Heart left ventricle (tissue), 13 donors: ENCODE measurements at regions not wholly inside any gene's neighbourhood (a gene's known extent, or its start where the extent isn't known, plus 50 kb on each side); places are given as distances from the start of the nearest gene placed in this dataset.

Experiments
- POLR2A ChIP-seq, 2 donors: fragments of 450-650 bp; IDR thresholded peaks; one replicate each; pipeline ENCODE4 v1.6.1; 2017; ENCODE audit warnings: antibody characterized with exemption in 2 of 2, mild to moderate bottlenecking in 2 of 2, moderate library complexity in 2 of 2
- TF ChIP-seq, protein P1 (sequence below), 12 donors: fragments of 200-600 bp; sonication (generic) in 4 of 12; IDR thresholded peaks; one replicate each; pipeline versions ENCODE4 v1.5.0 to v1.8.0; 2018 to 2022; ENCODE audit warnings: antibody characterized with exemption in 12 of 12, mild to moderate bottlenecking in 5 of 12
- donor health status: ischemic (EF 13 %, LVEDD 7.1; RV severe dilation, severe dysfunction).
- donor health status: DM: no; HTN: yes; CAD: no.
- donor health status: DM: no; HTN: no; CAD: no.
- donor health status: ischemic (EF 25% LVEDD 6.9; RV normal size, moderate dysfunction).
- donor health status: ischemic (EF 25% LVEDD 5.7; RV mildly dilated, moderate dysfunction).
- donor health status: ischemic (EF 35%, LVEDD 5.7; RV mildly dilated, moderate dysfunction).
- donor health status: nonischemic (EF 11% LVEDD 7.7; RV severe dilation, severe dysfunction).
- donor health status: DM: yes; HTN: yes; CAD: no.
- donor health status: PGD.
- donor health status: ischemic (EF 29% LVEDD 5.4; RV normal size, mild dysfunction).
- donor health status: nonischemic (EF 23%, LVEDD 6.1; RV moderate dilation, normal function).

DNA sequence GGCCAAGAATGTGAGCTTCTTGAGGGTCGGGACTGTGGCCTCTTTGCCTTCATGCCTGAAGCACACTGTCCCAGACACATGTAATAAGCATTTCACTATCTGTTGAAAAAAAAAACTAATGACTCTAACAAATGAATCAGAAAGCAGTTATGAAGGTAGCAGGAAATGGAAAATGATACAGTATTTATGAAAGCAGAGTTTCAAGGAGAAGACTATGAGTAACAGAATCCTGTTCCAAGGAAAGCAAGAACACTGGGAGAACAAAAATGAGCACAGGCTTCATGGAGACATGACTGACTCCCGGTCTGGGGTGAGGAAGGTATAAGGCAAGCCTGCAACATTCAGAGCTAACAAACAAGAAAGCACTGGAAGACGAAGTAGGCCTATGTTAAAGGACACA, 190.8 kb downstream of the RNF152 start:
- TF ChIP-seq, protein P1, sequence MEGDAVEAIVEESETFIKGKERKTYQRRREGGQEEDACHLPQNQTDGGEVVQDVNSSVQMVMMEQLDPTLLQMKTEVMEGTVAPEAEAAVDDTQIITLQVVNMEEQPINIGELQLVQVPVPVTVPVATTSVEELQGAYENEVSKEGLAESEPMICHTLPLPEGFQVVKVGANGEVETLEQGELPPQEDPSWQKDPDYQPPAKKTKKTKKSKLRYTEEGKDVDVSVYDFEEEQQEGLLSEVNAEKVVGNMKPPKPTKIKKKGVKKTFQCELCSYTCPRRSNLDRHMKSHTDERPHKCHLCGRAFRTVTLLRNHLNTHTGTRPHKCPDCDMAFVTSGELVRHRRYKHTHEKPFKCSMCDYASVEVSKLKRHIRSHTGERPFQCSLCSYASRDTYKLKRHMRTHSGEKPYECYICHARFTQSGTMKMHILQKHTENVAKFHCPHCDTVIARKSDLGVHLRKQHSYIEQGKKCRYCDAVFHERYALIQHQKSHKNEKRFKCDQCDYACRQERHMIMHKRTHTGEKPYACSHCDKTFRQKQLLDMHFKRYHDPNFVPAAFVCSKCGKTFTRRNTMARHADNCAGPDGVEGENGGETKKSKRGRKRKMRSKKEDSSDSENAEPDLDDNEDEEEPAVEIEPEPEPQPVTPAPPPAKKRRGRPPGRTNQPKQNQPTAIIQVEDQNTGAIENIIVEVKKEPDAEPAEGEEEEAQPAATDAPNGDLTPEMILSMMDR (IDR thresholded peaks at IDR 0.05): no peak
- TF ChIP-seq POLR2A (IDR thresholded peaks at IDR 0.05): no peak
